SK-N-SH (cell line): ENCODE measurements at regions not wholly inside any gene's neighbourhood (a gene's known extent, or its start where the extent isn't known, plus 50 kb on each side); places are given as distances from the start of the nearest gene placed in this dataset.

Experiments
- JUND ChIP-seq: IDR thresholded peaks from 2 replicates; pipeline ENCODE4 v1.4.0; 2012
- POLR2AphosphoS5 ChIP-seq: IDR thresholded peaks from 2 replicates; pipeline ENCODE4 v1.6.1; 2012; ENCODE audit warnings: low read depth, low read length
- RAD21 ChIP-seq: IDR thresholded peaks from 2 replicates; pipeline ENCODE4 v1.6.1; 2012; ENCODE audit warnings: mild to moderate bottlenecking, low read length
- YY1 ChIP-seq: IDR thresholded peaks from 2 replicates; pipeline ENCODE4 v1.4.0; 2012; ENCODE audit warnings: low read depth, mild to moderate bottlenecking
- TF ChIP-seq, protein P1 (sequence below): fragments of 200-600 bp; sonication (generic); IDR thresholded peaks from 2 replicates; pipeline ENCODE4 v1.6.1; 2017; ENCODE audit warnings: antibody characterized with exemption, mild to moderate bottlenecking, moderate library complexity
- TF ChIP-seq, protein P2 (sequence below): IDR thresholded peaks from 2 replicates; pipeline ENCODE4 v1.4.0; 2012; ENCODE audit warnings: low read depth, borderline replicate concordance
- TF ChIP-seq, protein P3 (sequence below): IDR thresholded peaks from 2 replicates; pipeline ENCODE4 v1.4.0; 2012; ENCODE audit warnings: low read depth

DNA sequence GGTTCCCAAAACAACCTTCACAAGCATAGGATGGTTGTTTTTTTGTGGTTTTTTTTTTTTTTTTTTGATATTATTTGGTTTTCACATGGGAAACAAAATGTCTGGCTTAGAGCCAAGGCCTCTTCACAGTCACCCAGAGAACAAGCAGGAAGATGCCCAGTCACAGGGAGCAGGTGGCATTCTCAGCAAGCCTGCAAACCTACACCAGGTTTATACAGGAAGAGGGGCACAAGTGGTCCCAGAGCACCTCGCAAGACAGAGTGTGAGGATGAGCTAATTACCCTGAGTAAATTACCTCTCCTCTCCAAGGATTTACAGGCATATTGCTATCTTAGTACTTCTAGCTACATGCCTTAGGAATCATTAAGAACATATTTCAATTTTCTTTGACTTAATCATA is 1375.6 kb downstream of the EFNB2 start:
- TF ChIP-seq RAD21, result no peak
- no peak for TF ChIP-seq JUND
- TF ChIP-seq, protein P1, sequence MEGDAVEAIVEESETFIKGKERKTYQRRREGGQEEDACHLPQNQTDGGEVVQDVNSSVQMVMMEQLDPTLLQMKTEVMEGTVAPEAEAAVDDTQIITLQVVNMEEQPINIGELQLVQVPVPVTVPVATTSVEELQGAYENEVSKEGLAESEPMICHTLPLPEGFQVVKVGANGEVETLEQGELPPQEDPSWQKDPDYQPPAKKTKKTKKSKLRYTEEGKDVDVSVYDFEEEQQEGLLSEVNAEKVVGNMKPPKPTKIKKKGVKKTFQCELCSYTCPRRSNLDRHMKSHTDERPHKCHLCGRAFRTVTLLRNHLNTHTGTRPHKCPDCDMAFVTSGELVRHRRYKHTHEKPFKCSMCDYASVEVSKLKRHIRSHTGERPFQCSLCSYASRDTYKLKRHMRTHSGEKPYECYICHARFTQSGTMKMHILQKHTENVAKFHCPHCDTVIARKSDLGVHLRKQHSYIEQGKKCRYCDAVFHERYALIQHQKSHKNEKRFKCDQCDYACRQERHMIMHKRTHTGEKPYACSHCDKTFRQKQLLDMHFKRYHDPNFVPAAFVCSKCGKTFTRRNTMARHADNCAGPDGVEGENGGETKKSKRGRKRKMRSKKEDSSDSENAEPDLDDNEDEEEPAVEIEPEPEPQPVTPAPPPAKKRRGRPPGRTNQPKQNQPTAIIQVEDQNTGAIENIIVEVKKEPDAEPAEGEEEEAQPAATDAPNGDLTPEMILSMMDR, result no peak
- no peak for TF ChIP-seq YY1
- TF ChIP-seq, protein P2, sequence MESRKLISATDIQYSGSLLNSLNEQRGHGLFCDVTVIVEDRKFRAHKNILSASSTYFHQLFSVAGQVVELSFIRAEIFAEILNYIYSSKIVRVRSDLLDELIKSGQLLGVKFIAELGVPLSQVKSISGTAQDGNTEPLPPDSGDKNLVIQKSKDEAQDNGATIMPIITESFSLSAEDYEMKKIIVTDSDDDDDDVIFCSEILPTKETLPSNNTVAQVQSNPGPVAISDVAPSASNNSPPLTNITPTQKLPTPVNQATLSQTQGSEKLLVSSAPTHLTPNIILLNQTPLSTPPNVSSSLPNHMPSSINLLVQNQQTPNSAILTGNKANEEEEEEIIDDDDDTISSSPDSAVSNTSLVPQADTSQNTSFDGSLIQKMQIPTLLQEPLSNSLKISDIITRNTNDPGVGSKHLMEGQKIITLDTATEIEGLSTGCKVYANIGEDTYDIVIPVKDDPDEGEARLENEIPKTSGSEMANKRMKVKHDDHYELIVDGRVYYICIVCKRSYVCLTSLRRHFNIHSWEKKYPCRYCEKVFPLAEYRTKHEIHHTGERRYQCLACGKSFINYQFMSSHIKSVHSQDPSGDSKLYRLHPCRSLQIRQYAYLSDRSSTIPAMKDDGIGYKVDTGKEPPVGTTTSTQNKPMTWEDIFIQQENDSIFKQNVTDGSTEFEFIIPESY, result no peak
- TF ChIP-seq, protein P3, sequence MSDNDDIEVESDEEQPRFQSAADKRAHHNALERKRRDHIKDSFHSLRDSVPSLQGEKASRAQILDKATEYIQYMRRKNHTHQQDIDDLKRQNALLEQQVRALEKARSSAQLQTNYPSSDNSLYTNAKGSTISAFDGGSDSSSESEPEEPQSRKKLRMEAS, result no peak
- no peak for TF ChIP-seq POLR2AphosphoS5
